ENCODE measurements at regions not wholly inside any gene's neighbourhood (a gene's known extent, or its start where the extent isn't known, plus 50 kb on each side); places are given as distances from the start of the nearest gene placed in this dataset.

GRCh38 chr16:86806181-86806837 is 228.0 kb downstream of the FOXL1 start:
- H3K27ac ChIP-seq, result no peak overlapping the region
- DNase-seq (ENCODE audit: low spot score), result no peak
- no peak for TF ChIP-seq CTCF (conservative IDR thresholded peaks at IDR 0.05; ENCODE audit: low read depth)
- CTCF ChIA-PET, result no interaction called here
- POLR2A ChIA-PET (ENCODE audit: low non-redundant PET), result no interaction called here

- ChIA-PET CTCF (no interaction called here), POLR2A (ENCODE audit: low non-redundant PET) (no interaction called here)
- no peak overlapping the region for H3K27ac ChIP-seq
- no peak for TF ChIP-seq CTCF (conservative IDR thresholded peaks at IDR 0.05; ENCODE audit: low read depth)
- DNase-seq (ENCODE audit: low spot score), result no peak
Measured at GRCh38 chr16:86806838-86807351, 228.5 kb downstream of the FOXL1 start.

- no peak for TF ChIP-seq CTCF (conservative IDR thresholded peaks at IDR 0.05; ENCODE audit: low read depth)
- POLR2A ChIA-PET (ENCODE audit: low non-redundant PET), result no interaction called here
Measured at GRCh38 chr16:86808863-86809444, 230.6 kb downstream of the FOXL1 start.

GRCh38 chr16:86809458-86809955 is 231.2 kb downstream of the FOXL1 start:
- ChIA-PET POLR2A (ENCODE audit: low non-redundant PET) (interaction anchor here (0.8 kb wide), 1 partner anchor 250 kb away, joined by 4 read pairs; no protein-coding TSS in a partner anchor), CTCF (interaction anchor here (1.1 kb wide), 1 partner anchor 48 kb away, joined by 3 read pairs; no protein-coding TSS in a partner anchor)
- TF ChIP-seq CTCF (conservative IDR thresholded peaks at IDR 0.05; ENCODE audit: low read depth), result no peak
- peak overlapping the region; percentile 12; the same call in 1 of the 2 replicates for H3K27ac ChIP-seq
- DNase-seq (ENCODE audit: low spot score), result peak; percentile 80

More at GRCh38 chr16:86808863-86809444, 230.6 kb downstream of the FOXL1 start:
- no peak for DNase-seq (ENCODE audit: low spot score)
- peak overlapping the region; percentile 12; the same call in 1 of the 2 replicates for H3K27ac ChIP-seq
- CTCF ChIA-PET, result no interaction called here

GRCh38 chr16:86810062-86810461 is 231.7 kb downstream of the FOXL1 start:
- no peak overlapping the region for H3K27ac ChIP-seq
- TF ChIP-seq CTCF (conservative IDR thresholded peaks at IDR 0.05; ENCODE audit: low read depth), result no peak
- no peak for DNase-seq (ENCODE audit: low spot score)
- ChIA-PET POLR2A (ENCODE audit: low non-redundant PET) (interaction anchor here (0.8 kb wide), 1 partner anchor 250 kb away, joined by 4 read pairs; no protein-coding TSS in a partner anchor), CTCF (interaction anchor here (1.1 kb wide), 1 partner anchor 49 kb away, joined by 3 read pairs; no protein-coding TSS in a partner anchor)

GRCh38 chr16:86812363-86812970 is 234.1 kb downstream of the FOXL1 start:
- no peak for TF ChIP-seq CTCF (conservative IDR thresholded peaks at IDR 0.05; ENCODE audit: low read depth)
- no peak overlapping the region for H3K27ac ChIP-seq
- DNase-seq (ENCODE audit: low spot score), result no peak
- ChIA-PET CTCF (interaction anchor here (0.6 kb wide), 1 partner anchor 122 kb away, joined by 3 read pairs; no protein-coding TSS in a partner anchor), POLR2A (ENCODE audit: low non-redundant PET) (no interaction called here)

Measured in RWPE1 (cell line).